Nephron (organoid): ENCODE measurements at regions not wholly inside any gene's neighbourhood (a gene's known extent, or its start where the extent isn't known, plus 50 kb on each side); places are given as distances from the start of the nearest gene placed in this dataset.

ENCODE experiments used
- H3K27ac Mint-ChIP-seq, 3 experiments: 2 replicates each; pipeline ENCODE4 v1.8.0; 2020; ENCODE audit warnings: mixed read lengths in 3 of 3, mild to moderate bottlenecking in 2 of 3, moderate library complexity in 1 of 3
- H3K27me3 Mint-ChIP-seq: 2 replicates; pipeline ENCODE4 v1.8.0; 2021; ENCODE audit warnings: low read depth, mild to moderate bottlenecking, moderate library complexity, mixed read lengths
- H3K36me3 Mint-ChIP-seq: 2 replicates; pipeline ENCODE4 v1.8.0; 2020; ENCODE audit warnings: low read depth, mixed read lengths
- H3K4me1 Mint-ChIP-seq: 2 replicates; pipeline ENCODE4 v1.8.0; 2020; ENCODE audit warnings: mixed read lengths
- H3K4me3 Mint-ChIP-seq, 3 experiments: 2 replicates each; pipeline ENCODE4 v1.8.0; 2020; ENCODE audit warnings: mild to moderate bottlenecking in 3 of 3, mixed read lengths in 3 of 3, moderate library complexity in 2 of 3
- H3K9me3 Mint-ChIP-seq: 2 replicates; pipeline ENCODE4 v1.8.0; 2020; ENCODE audit warnings: mixed read lengths
- CTCF ChIP-seq, 3 experiments: fragments of 200-600 bp; sonication (generic); IDR thresholded peaks; one replicate each; pipeline ENCODE4 v1.5.0; 2021; ENCODE audit warnings: antibody characterized with exemption in 3 of 3; ENCODE audit not compliant: unreplicated experiment in 3 of 3

GRCh38 chr10:9211228-9211627 is 1156.7 kb downstream of the GATA3 start:
- Mint-ChIP-seq H3K27me3 (peaks cover 49% of the 10 kb centered on the region), H3K36me3 (no peaks in the 10 kb centered on the region), H3K4me1 (no peaks in the 10 kb centered on the region), H3K27ac (no peak overlapping the region), H3K9me3 (no peaks in the 10 kb centered on the region), H3K4me3 (no peak overlapping the region)
- TF ChIP-seq CTCF (IDR thresholded peaks at IDR 0.05; ENCODE audit: unreplicated experiment in 3 of 3): peak; percentile 37 to 55 (median 50)

GRCh38 chr10:9214618-9215017 is 1160.1 kb downstream of the GATA3 start:
- Mint-ChIP-seq H3K9me3 (no peaks in the 10 kb centered on the region), H3K4me1 (no peaks in the 10 kb centered on the region), H3K27ac (no peak overlapping the region), H3K27me3 (peaks cover 38% of the 10 kb centered on the region), H3K36me3 (no peaks in the 10 kb centered on the region), H3K4me3 (no peak overlapping the region)
- no peak for TF ChIP-seq CTCF (IDR thresholded peaks at IDR 0.05; ENCODE audit: unreplicated experiment in 3 of 3)

GRCh38 chr10:9215121-9215520 is 1160.6 kb downstream of the GATA3 start:
- no peak overlapping the region for H3K27ac Mint-ChIP-seq
- no peaks in the 10 kb centered on the region for H3K9me3 Mint-ChIP-seq
- H3K4me1 Mint-ChIP-seq: no peaks in the 10 kb centered on the region
- H3K36me3 Mint-ChIP-seq: no peaks in the 10 kb centered on the region
- H3K4me3 Mint-ChIP-seq: no peak overlapping the region
- no peak for TF ChIP-seq CTCF (IDR thresholded peaks at IDR 0.05; ENCODE audit: unreplicated experiment in 3 of 3)
- H3K27me3 Mint-ChIP-seq: peaks cover 42% of the 10 kb centered on the region

- Mint-ChIP-seq H3K9me3 (no peaks in the 10 kb centered on the region), H3K4me3 (no peak overlapping the region), H3K27me3 (peaks cover 38% of the 10 kb centered on the region), H3K36me3 (no peaks in the 10 kb centered on the region), H3K27ac (no peak overlapping the region), H3K4me1 (no peaks in the 10 kb centered on the region)
- TF ChIP-seq CTCF (IDR thresholded peaks at IDR 0.05; ENCODE audit: unreplicated experiment in 3 of 3): no peak
Measured at GRCh38 chr10:9219860-9220259, 1165.4 kb downstream of the GATA3 start.

- TF ChIP-seq CTCF (IDR thresholded peaks at IDR 0.05; ENCODE audit: unreplicated experiment in 3 of 3): no peak
- Mint-ChIP-seq H3K4me3 (no peak overlapping the region), H3K9me3 (no peaks in the 10 kb centered on the region), H3K27ac (no peak overlapping the region), H3K36me3 (no peaks in the 10 kb centered on the region), H3K27me3 (peaks cover 32% of the 10 kb centered on the region), H3K4me1 (no peaks in the 10 kb centered on the region)
Measured at GRCh38 chr10:9222917-9223316, 1168.4 kb downstream of the GATA3 start.

GRCh38 chr10:9227679-9228365 is 1173.3 kb downstream of the GATA3 start:
- no peaks in the 10 kb centered on the region for H3K9me3 Mint-ChIP-seq
- no peak for TF ChIP-seq CTCF (IDR thresholded peaks at IDR 0.05; ENCODE audit: unreplicated experiment in 3 of 3)
- H3K27me3 Mint-ChIP-seq: peaks cover 24% of the 10 kb centered on the region
- no peaks in the 10 kb centered on the region for H3K4me1 Mint-ChIP-seq
- H3K36me3 Mint-ChIP-seq: no peaks in the 10 kb centered on the region
- no peak overlapping the region for H3K4me3 Mint-ChIP-seq
- H3K27ac Mint-ChIP-seq: no peak overlapping the region
